ENCODE measurements at regions not wholly inside any gene's neighbourhood (a gene's known extent, or its start where the extent isn't known, plus 50 kb on each side); places are given as distances from the start of the nearest gene placed in this dataset.

- no peak overlapping the region for H3K27ac ChIP-seq (ENCODE audit: low read depth, low read length)
- Mint-ChIP-seq H3K9me3 (peaks cover 0 to 11% (median 3%) of the 10 kb centered on the region in 8 donors), H3K36me3 (no peaks in the 10 kb centered on the region), H3K4me3 (no peak overlapping the region), H3K4me1 (no peaks in the 10 kb centered on the region), H3K27me3 (no peaks in the 10 kb centered on the region), H3K27ac (no peak overlapping the region)
- H3K27me3 ChIP-seq (ENCODE audit: insufficient read depth, low read length) = no peaks in the 10 kb centered on the region
- no peaks in the 10 kb centered on the region for H3K9me3 ChIP-seq (ENCODE audit: control insufficient read depth in 1 of 2, low read length in 2 of 2)
- H3K36me3 ChIP-seq (ENCODE audit: insufficient read depth, low read length) = no peaks in the 10 kb centered on the region
- no peaks in the 10 kb centered on the region for H3K4me1 ChIP-seq (ENCODE audit: insufficient read depth, low read length)
- intact Hi-C loops (cut with micrococcal nuclease) = no loop called here
- CTCF ChIA-PET (ENCODE audit: partially characterized antibody) = no interaction called here
- POLR2A ChIA-PET (ENCODE audit: partially characterized antibody) = no interaction called here
- DNase-seq = no peak
- no peak overlapping the region for H3K4me3 ChIP-seq (ENCODE audit: low read length in 2 of 2)
Measured at GRCh38 chr16:73750639-73751038, 546.0 kb upstream of the PSMD7 start.

- no peak overlapping the region for H3K27ac Mint-ChIP-seq
- H3K4me3 ChIP-seq (ENCODE audit: low read length in 2 of 2) = no peak overlapping the region
- ChIA-PET POLR2A (ENCODE audit: partially characterized antibody) (no interaction called here), CTCF (ENCODE audit: partially characterized antibody) (no interaction called here)
- H3K4me1 Mint-ChIP-seq = no peaks in the 10 kb centered on the region
- no peak for DNase-seq
- peaks cover 0 to 11% (median 4%) of the 10 kb centered on the region in 8 donors for H3K9me3 Mint-ChIP-seq
- H3K27me3 ChIP-seq (ENCODE audit: insufficient read depth, low read length) = no peaks in the 10 kb centered on the region
- no peaks in the 10 kb centered on the region for H3K4me1 ChIP-seq (ENCODE audit: insufficient read depth, low read length)
- no peaks in the 10 kb centered on the region for H3K36me3 ChIP-seq (ENCODE audit: insufficient read depth, low read length)
- H3K27me3 Mint-ChIP-seq = no peaks in the 10 kb centered on the region
- no peaks in the 10 kb centered on the region for H3K36me3 Mint-ChIP-seq
- intact Hi-C loops (cut with micrococcal nuclease) = no loop called here
- no peak overlapping the region for H3K27ac ChIP-seq (ENCODE audit: low read depth, low read length)
- H3K4me3 Mint-ChIP-seq = no peak overlapping the region
- H3K9me3 ChIP-seq (ENCODE audit: control insufficient read depth in 1 of 2, low read length in 2 of 2) = no peaks in the 10 kb centered on the region
Measured at GRCh38 chr16:73747328-73747727, 549.3 kb upstream of the PSMD7 start.

- no peaks in the 10 kb centered on the region for H3K4me1 ChIP-seq (ENCODE audit: insufficient read depth, low read length)
- no peak overlapping the region for H3K27ac Mint-ChIP-seq
- H3K36me3 ChIP-seq (ENCODE audit: insufficient read depth, low read length) = no peaks in the 10 kb centered on the region
- no peaks in the 10 kb centered on the region for H3K9me3 ChIP-seq (ENCODE audit: control insufficient read depth in 1 of 2, low read length in 2 of 2)
- H3K27ac ChIP-seq (ENCODE audit: low read depth, low read length) = no peak overlapping the region
- H3K4me3 Mint-ChIP-seq = no peak overlapping the region
- intact Hi-C loops (cut with micrococcal nuclease) = no loop called here
- no peak for DNase-seq
- no peaks in the 10 kb centered on the region for H3K36me3 Mint-ChIP-seq
- H3K9me3 Mint-ChIP-seq = peaks cover 0 to 11% (median 4%) of the 10 kb centered on the region in 8 donors
- no peak overlapping the region for H3K4me3 ChIP-seq (ENCODE audit: low read length in 2 of 2)
- POLR2A ChIA-PET (ENCODE audit: partially characterized antibody) = no interaction called here
- H3K4me1 Mint-ChIP-seq = no peaks in the 10 kb centered on the region
- H3K27me3 Mint-ChIP-seq = no peaks in the 10 kb centered on the region
- CTCF ChIA-PET (ENCODE audit: partially characterized antibody) = no interaction called here
- no peaks in the 10 kb centered on the region for H3K27me3 ChIP-seq (ENCODE audit: insufficient read depth, low read length)
Measured at GRCh38 chr16:73746554-73746953, 550.1 kb upstream of the PSMD7 start.

- no peaks in the 10 kb centered on the region for H3K4me1 Mint-ChIP-seq
- H3K4me3 ChIP-seq (ENCODE audit: low read length in 2 of 2) = no peak overlapping the region
- ChIA-PET CTCF (ENCODE audit: partially characterized antibody) (no interaction called here), POLR2A (ENCODE audit: partially characterized antibody) (no interaction called here)
- no peaks in the 10 kb centered on the region for H3K4me1 ChIP-seq (ENCODE audit: insufficient read depth, low read length)
- no peaks in the 10 kb centered on the region for H3K36me3 ChIP-seq (ENCODE audit: insufficient read depth, low read length)
- no peaks in the 10 kb centered on the region for H3K27me3 Mint-ChIP-seq
- H3K27ac Mint-ChIP-seq = no peak overlapping the region
- no peak overlapping the region for H3K4me3 Mint-ChIP-seq
- no peaks in the 10 kb centered on the region for H3K36me3 Mint-ChIP-seq
- no peak overlapping the region for H3K27ac ChIP-seq (ENCODE audit: low read depth, low read length)
- no peaks in the 10 kb centered on the region for H3K9me3 ChIP-seq (ENCODE audit: control insufficient read depth in 1 of 2, low read length in 2 of 2)
- DNase-seq = no peak
- intact Hi-C loops (cut with micrococcal nuclease) = no loop called here
- peaks cover 0 to 9% (median 3%) of the 10 kb centered on the region in 8 donors for H3K9me3 Mint-ChIP-seq
- H3K27me3 ChIP-seq (ENCODE audit: insufficient read depth, low read length) = no peaks in the 10 kb centered on the region
Measured at GRCh38 chr16:73743665-73744496, 552.7 kb upstream of the PSMD7 start.

GRCh38 chr16:73739049-73739769, 557.4 kb upstream of the PSMD7 start:
- ChIA-PET CTCF (ENCODE audit: partially characterized antibody) (no interaction called here), POLR2A (ENCODE audit: partially characterized antibody) (no interaction called here)
- Histone ChIP-seq H3K4me3 (ENCODE audit: low read length in 2 of 2) (no peak overlapping the region), H3K36me3 (ENCODE audit: insufficient read depth, low read length) (no peaks in the 10 kb centered on the region), H3K4me1 (ENCODE audit: insufficient read depth, low read length) (no peaks in the 10 kb centered on the region), H3K27ac (ENCODE audit: low read depth, low read length) (no peak overlapping the region), H3K27me3 (ENCODE audit: insufficient read depth, low read length) (no peaks in the 10 kb centered on the region), H3K9me3 (ENCODE audit: control insufficient read depth in 1 of 2, low read length in 2 of 2) (no peaks in the 10 kb centered on the region)
- Mint-ChIP-seq H3K36me3 (no peaks in the 10 kb centered on the region), H3K4me3 (no peak overlapping the region), H3K27ac (no peak overlapping the region), H3K9me3 (peaks cover 0 to 15% (median 6%) of the 10 kb centered on the region in 8 donors), H3K4me1 (no peaks in the 10 kb centered on the region), H3K27me3 (no peaks in the 10 kb centered on the region)
- intact Hi-C loops (cut with micrococcal nuclease) = no loop called here
- DNase-seq = no peak

GRCh38 chr16:73738266-73738665, 558.3 kb upstream of the PSMD7 start:
- no peaks in the 10 kb centered on the region for H3K4me1 Mint-ChIP-seq
- no peaks in the 10 kb centered on the region for H3K9me3 ChIP-seq (ENCODE audit: control insufficient read depth in 1 of 2, low read length in 2 of 2)
- no peak overlapping the region for H3K4me3 Mint-ChIP-seq

GRCh38 chr16:73737637-73738036, 559.0 kb upstream of the PSMD7 start:
- Histone ChIP-seq H3K4me3 (ENCODE audit: low read length in 2 of 2) (no peak overlapping the region), H3K36me3 (ENCODE audit: insufficient read depth, low read length) (no peaks in the 10 kb centered on the region), H3K27ac (ENCODE audit: low read depth, low read length) (no peak overlapping the region), H3K27me3 (ENCODE audit: insufficient read depth, low read length) (no peaks in the 10 kb centered on the region), H3K9me3 (ENCODE audit: control insufficient read depth in 1 of 2, low read length in 2 of 2) (no peaks in the 10 kb centered on the region), H3K4me1 (ENCODE audit: insufficient read depth, low read length) (no peaks in the 10 kb centered on the region)
- Mint-ChIP-seq H3K4me3 (no peak overlapping the region), H3K4me1 (no peaks in the 10 kb centered on the region), H3K27me3 (no peaks in the 10 kb centered on the region), H3K27ac (no peak overlapping the region), H3K36me3 (no peaks in the 10 kb centered on the region), H3K9me3 (peaks cover 0 to 15% (median 5%) of the 10 kb centered on the region in 8 donors)
- POLR2A ChIA-PET (ENCODE audit: partially characterized antibody) = no interaction called here
- no peak for DNase-seq
- CTCF ChIA-PET (ENCODE audit: partially characterized antibody) = no interaction called here
- intact Hi-C loops (cut with micrococcal nuclease) = no loop called here

More at GRCh38 chr16:73738266-73738665, 558.3 kb upstream of the PSMD7 start:
- Mint-ChIP-seq H3K36me3 (no peaks in the 10 kb centered on the region), H3K27me3 (no peaks in the 10 kb centered on the region), H3K27ac (no peak overlapping the region), H3K9me3 (peaks cover 0 to 15% (median 5%) of the 10 kb centered on the region in 8 donors)
- no peak for DNase-seq
- H3K4me3 ChIP-seq (ENCODE audit: low read length in 2 of 2) = no peak overlapping the region
- intact Hi-C loops (cut with micrococcal nuclease) = no loop called here
- CTCF ChIA-PET (ENCODE audit: partially characterized antibody) = no interaction called here
- no peak overlapping the region for H3K27ac ChIP-seq (ENCODE audit: low read depth, low read length)
- no peaks in the 10 kb centered on the region for H3K27me3 ChIP-seq (ENCODE audit: insufficient read depth, low read length)
- POLR2A ChIA-PET (ENCODE audit: partially characterized antibody) = no interaction called here
- no peaks in the 10 kb centered on the region for H3K4me1 ChIP-seq (ENCODE audit: insufficient read depth, low read length)
- no peaks in the 10 kb centered on the region for H3K36me3 ChIP-seq (ENCODE audit: insufficient read depth, low read length)
